ENCODE measurements at regions not wholly inside any gene's neighbourhood (a gene's known extent, or its start where the extent isn't known, plus 50 kb on each side); places are given as distances from the start of the nearest gene placed in this dataset.

DNA sequence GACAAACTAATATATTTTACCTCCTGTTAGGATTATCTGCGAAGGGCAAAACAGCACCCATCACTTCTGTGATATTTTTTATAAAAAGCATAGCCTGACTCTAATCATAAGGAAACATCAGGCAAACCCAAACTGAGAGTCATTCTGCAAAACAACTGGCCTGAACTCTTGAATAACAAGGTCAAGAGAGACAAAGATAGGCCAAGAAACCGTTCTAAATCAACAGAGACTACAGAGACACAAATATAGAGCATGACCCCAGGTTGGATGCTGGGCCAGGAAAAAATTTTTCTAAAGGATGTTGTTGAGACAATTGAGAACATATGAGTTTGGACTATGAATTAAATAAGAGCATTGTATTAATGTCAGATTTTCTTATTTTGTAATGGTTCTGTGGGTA, 384.9 kb downstream of the NFIB start:
- in situ Hi-C loops (cut with HindIII; ENCODE audit: low sequenced_read_pairs), result no loop called here

DNA sequence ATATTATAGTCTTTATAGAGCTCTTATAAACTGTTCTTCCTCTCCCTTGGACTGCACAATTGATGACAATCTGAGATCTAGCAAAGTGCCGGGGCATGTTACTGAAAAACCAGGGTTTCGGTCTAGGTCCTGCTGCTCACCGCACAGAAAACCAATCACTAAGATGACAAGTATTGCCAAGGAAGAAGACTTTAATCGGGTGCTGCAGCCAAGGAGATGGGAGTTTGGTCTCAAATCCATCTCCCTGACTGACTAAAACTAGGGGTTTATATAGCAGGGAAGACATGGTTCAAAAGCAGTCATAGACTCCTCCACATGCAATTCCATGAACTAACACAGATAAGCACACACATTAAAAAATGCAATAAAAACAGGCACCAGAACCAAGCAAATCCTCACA, 390.6 kb downstream of the NFIB start:
- TF ChIP-seq, protein P1, sequence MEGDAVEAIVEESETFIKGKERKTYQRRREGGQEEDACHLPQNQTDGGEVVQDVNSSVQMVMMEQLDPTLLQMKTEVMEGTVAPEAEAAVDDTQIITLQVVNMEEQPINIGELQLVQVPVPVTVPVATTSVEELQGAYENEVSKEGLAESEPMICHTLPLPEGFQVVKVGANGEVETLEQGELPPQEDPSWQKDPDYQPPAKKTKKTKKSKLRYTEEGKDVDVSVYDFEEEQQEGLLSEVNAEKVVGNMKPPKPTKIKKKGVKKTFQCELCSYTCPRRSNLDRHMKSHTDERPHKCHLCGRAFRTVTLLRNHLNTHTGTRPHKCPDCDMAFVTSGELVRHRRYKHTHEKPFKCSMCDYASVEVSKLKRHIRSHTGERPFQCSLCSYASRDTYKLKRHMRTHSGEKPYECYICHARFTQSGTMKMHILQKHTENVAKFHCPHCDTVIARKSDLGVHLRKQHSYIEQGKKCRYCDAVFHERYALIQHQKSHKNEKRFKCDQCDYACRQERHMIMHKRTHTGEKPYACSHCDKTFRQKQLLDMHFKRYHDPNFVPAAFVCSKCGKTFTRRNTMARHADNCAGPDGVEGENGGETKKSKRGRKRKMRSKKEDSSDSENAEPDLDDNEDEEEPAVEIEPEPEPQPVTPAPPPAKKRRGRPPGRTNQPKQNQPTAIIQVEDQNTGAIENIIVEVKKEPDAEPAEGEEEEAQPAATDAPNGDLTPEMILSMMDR (IDR thresholded peaks at IDR 0.05; ENCODE audit: low read depth, low read length, missing control alignments), result no peak
- no peak overlapping the region for H3K4me3 ChIP-seq (ENCODE audit: low read depth, low read length)
- no peak for DNase-seq (ENCODE audit: low read depth)
- in situ Hi-C loops (cut with HindIII; ENCODE audit: low sequenced_read_pairs), result no loop called here

More for the DNA sequence above, 384.9 kb downstream of the NFIB start:
- DNase-seq (ENCODE audit: low read depth), result no peak
- TF ChIP-seq, protein P1 (IDR thresholded peaks at IDR 0.05; ENCODE audit: low read depth, low read length, missing control alignments), result no peak
- no peak overlapping the region for H3K4me3 ChIP-seq (ENCODE audit: low read depth, low read length)

DNA sequence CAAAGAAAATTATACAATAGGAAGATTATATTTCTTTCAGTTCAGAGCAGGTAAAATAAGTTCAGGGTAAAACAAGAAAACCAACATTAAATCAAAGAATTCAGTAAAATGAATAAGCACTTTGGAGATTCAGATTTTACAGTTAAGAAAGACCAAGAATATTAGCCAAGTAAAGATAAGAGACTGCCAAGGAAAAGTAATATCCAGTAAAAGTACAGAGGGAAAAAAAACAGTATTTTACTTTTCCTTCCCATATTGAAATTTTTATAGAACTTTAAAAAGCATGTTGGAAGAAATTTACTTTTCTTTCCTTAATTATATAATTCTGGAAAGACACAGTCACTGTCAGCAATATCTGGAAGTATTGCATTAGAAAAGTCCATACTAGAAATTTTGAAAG, 393.4 kb downstream of the NFIB start:
- TF ChIP-seq, protein P1 (IDR thresholded peaks at IDR 0.05; ENCODE audit: low read depth, low read length, missing control alignments), result no peak
- no peak for DNase-seq (ENCODE audit: low read depth)
- H3K4me3 ChIP-seq (ENCODE audit: low read depth, low read length), result no peak overlapping the region
- in situ Hi-C loops (cut with HindIII; ENCODE audit: low sequenced_read_pairs), result no loop called here

DNA sequence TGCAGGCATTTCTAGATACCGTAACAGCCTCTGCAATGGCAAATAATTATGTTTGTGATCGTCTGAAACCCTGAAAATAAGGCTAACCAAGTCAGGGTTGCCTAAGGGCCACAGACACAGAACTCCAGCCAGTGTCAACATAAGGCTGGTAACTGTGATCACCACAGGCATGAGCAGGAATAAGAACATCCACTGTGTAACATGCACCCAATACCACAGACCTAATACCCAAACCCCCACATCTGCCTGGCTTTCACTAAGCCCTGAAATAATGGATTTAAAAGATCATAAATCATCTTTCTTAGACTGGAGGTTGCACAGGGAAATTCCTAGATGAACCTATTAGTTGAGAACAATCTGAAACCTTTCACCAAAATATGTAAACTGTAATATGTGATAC, 394.5 kb downstream of the NFIB start:
- TF ChIP-seq, protein P1 (IDR thresholded peaks at IDR 0.05; ENCODE audit: low read depth, low read length, missing control alignments), result no peak
- DNase-seq (ENCODE audit: low read depth), result no peak
- no peak overlapping the region for H3K4me3 ChIP-seq (ENCODE audit: low read depth, low read length)
- in situ Hi-C loops (cut with HindIII; ENCODE audit: low sequenced_read_pairs), result no loop called here

DNA sequence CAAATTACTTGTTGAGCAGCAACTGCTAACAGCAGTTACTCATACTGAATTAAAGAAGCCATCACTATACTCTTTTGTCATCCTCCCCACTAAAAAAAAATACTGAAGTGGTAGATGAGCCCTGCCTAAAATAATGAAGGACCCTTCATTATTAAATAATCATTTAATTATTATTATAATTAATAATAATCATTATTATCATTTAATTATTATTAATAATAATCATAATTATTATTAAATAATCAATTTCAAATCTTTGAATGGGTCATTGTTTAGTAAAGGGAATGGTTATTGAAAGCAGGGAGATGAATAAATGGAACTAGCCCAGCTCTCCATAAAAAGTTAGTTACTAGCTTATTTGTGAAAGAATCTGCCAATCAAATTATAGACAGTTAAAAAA, 396.4 kb downstream of the NFIB start:
- in situ Hi-C loops (cut with HindIII; ENCODE audit: low sequenced_read_pairs), result no loop called here
- H3K4me3 ChIP-seq (ENCODE audit: low read depth, low read length), result no peak overlapping the region
- TF ChIP-seq, protein P1 (IDR thresholded peaks at IDR 0.05; ENCODE audit: low read depth, low read length, missing control alignments), result no peak
- no peak for DNase-seq (ENCODE audit: low read depth)

DNA sequence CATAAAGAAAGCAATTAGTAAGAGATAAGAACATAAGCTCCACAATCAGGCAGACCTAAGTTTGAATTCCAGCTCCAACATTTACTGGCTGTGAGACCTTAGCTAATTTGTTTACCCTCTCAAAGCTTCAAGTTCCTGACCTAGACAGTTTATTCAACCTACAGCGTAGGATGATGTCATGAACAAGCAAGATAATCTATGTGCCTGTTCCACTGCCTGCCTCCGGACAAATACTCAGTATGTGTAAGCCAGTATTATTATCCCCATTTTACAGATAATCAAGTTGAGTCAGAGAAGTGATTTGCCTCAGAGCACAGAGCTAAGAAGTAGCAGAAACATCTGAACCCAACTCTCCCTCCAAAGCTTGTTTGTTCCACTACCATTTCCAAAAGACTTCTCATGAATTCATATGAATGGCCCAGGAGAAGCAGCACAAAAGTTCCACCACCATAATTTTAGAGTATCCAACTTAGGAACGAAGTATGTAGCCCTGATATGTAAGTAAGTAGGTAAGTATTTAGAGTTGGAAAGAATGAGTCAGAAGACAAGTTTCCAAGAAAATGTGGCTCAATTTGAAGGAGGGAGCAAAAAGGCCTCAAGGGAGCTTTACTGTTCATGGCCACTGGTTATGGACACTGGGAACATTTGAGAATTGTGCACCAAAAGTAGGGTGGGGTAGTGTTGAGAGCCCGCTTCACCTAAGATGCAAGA, 398.2 kb downstream of the NFIB start:
- in situ Hi-C loops (cut with HindIII; ENCODE audit: low sequenced_read_pairs), result no loop called here
- TF ChIP-seq, protein P1 (IDR thresholded peaks at IDR 0.05; ENCODE audit: low read depth, low read length, missing control alignments), result no peak
- H3K4me3 ChIP-seq (ENCODE audit: low read depth, low read length), result no peak overlapping the region
- DNase-seq (ENCODE audit: low read depth), result no peak
